Peyer's patch (tissue), 4 donors: ENCODE measurements at regions not wholly inside any gene's neighbourhood (a gene's known extent, or its start where the extent isn't known, plus 50 kb on each side); places are given as distances from the start of the nearest gene placed in this dataset.

ENCODE experiments used
- CTCF ChIP-seq, 6 experiments: fragments of 450-650 bp in 4 of 6; fragments of 200-600 bp in 2 of 6; sonication (generic) in 1 of 6; IDR thresholded peaks; one replicate each; pipeline ENCODE4 v1.5.1; 2017 to 2019; ENCODE audit warnings: antibody characterized with exemption in 6 of 6, mild to moderate bottlenecking in 3 of 6, moderate library complexity in 1 of 6
- POLR2A ChIP-seq, 2 donors: fragments of 450-650 bp; IDR thresholded peaks; one replicate each; pipeline ENCODE4 v1.5.1; 2017; ENCODE audit warnings: antibody characterized with exemption in 2 of 2, mild to moderate bottlenecking in 2 of 2, moderate library complexity in 2 of 2

DNA sequence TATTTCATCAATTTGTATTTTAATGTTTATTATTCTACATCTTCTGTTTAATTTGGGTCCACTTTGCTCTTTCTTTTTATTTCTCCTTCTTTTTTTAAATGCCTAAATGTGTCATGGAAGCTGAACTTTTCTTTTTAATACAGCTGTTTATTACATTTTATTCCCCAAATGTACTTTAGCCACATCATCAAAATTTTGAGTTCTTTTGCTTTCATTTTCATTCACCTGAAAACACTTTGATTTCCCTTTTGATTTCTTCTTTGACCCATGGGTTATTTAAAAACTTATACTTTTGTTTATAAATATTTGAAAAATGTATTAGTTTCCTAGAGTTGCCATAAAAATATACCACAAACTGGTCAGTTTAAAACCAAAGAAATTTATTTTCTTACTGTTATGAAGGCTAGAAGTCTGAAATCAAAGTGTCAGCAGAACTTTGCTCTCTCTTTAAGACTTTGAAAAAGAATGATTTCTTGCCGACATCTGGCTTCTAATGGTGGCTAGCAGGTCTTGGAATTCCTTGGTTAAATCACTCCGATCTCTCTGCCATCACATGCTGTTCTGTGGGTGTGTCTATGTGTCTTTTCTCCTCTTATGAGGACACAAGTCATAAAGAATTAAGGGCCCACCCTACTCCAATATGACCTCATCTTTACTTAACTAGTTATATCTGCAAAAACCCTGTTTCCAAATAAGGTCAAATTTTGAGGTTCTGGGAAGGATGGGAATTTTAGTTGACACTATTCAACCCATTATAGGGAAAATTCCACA is 225.5 kb downstream of the ANKRD7 start:
- TF ChIP-seq CTCF (IDR thresholded peaks at IDR 0.05) (no peak), POLR2A (IDR thresholded peaks at IDR 0.05) (no peak)
